ENCODE measurements at regions not wholly inside any gene's neighbourhood (a gene's known extent, or its start where the extent isn't known, plus 50 kb on each side); places are given as distances from the start of the nearest gene placed in this dataset.
A peak's percentile ranks its signal among the peaks of the same experiment; 100 is the strongest.

GRCh38 chr13:31891472-31891871 is 140.1 kb upstream of the FRY start:
- DNase-seq (ENCODE audit: low read depth): peak; percentile 84
- no peak overlapping the region for H3K4me3 ChIP-seq (ENCODE audit: low read length)
- no peak for TF ChIP-seq CTCF (conservative IDR thresholded peaks at IDR 0.05; ENCODE audit: low read depth, low read length)

- no peak overlapping the region for H3K4me3 ChIP-seq (ENCODE audit: low read length)
- no peak for DNase-seq (ENCODE audit: low read depth)
- no peak for TF ChIP-seq CTCF (conservative IDR thresholded peaks at IDR 0.05; ENCODE audit: low read depth, low read length)
Observed at GRCh38 chr13:31894931-31895330, 136.6 kb upstream of the FRY start.

- no peak for TF ChIP-seq CTCF (conservative IDR thresholded peaks at IDR 0.05; ENCODE audit: low read depth, low read length)
- no peak overlapping the region for H3K4me3 ChIP-seq (ENCODE audit: low read length)
- DNase-seq (ENCODE audit: low read depth): no peak
Observed at GRCh38 chr13:31895691-31896090, 135.9 kb upstream of the FRY start.

GRCh38 chr13:31896427-31896826 is 135.1 kb upstream of the FRY start:
- no peak for DNase-seq (ENCODE audit: low read depth)
- H3K4me3 ChIP-seq (ENCODE audit: low read length): no peak overlapping the region
- TF ChIP-seq CTCF (conservative IDR thresholded peaks at IDR 0.05; ENCODE audit: low read depth, low read length): no peak

- H3K4me3 ChIP-seq (ENCODE audit: low read length): no peak overlapping the region
- no peak for TF ChIP-seq CTCF (conservative IDR thresholded peaks at IDR 0.05; ENCODE audit: low read depth, low read length)
Observed at GRCh38 chr13:31898378-31899071, 133.0 kb upstream of the FRY start.

GRCh38 chr13:31901985-31902384 is 129.6 kb upstream of the FRY start:
- DNase-seq (ENCODE audit: low read depth): no peak
- H3K4me3 ChIP-seq (ENCODE audit: low read length): no peak overlapping the region
- TF ChIP-seq CTCF (conservative IDR thresholded peaks at IDR 0.05; ENCODE audit: low read depth, low read length): no peak

More at GRCh38 chr13:31898378-31899071, 133.0 kb upstream of the FRY start:
- no peak for DNase-seq (ENCODE audit: low read depth)

GRCh38 chr13:31903111-31903815 is 128.3 kb upstream of the FRY start:
- TF ChIP-seq CTCF (conservative IDR thresholded peaks at IDR 0.05; ENCODE audit: low read depth, low read length): no peak
- no peak overlapping the region for H3K4me3 ChIP-seq (ENCODE audit: low read length)
- no peak for DNase-seq (ENCODE audit: low read depth)
